Esophagus muscularis mucosa (tissue), 4 donors: ENCODE measurements at regions not wholly inside any gene's neighbourhood (a gene's known extent, or its start where the extent isn't known, plus 50 kb on each side); places are given as distances from the start of the nearest gene placed in this dataset.

Experiments used
- DNase-seq: peaks from one replicate; pipeline ENCODE4 v3.0.0-alpha.2; 2017; ENCODE audit errors: extremely low spot score
- H3K27ac ChIP-seq, 4 donors: fragments of 200-600 bp; sonication (generic); replicated peaks in 1 of 4; 1 replicate in 3 of 4; 2 replicates in 1 of 4; pipeline ENCODE4 v1.5.1; 2016 to 2019; ENCODE audit warnings: mild to moderate bottlenecking in 1 of 4
- H3K27me3 ChIP-seq, 4 donors: fragments of 200-600 bp; sonication (generic); one replicate each; pipeline versions ENCODE4 v1.5.1 to v1.6.0; 2016 to 2019
- H3K36me3 ChIP-seq, 4 donors: fragments of 200-600 bp; sonication (generic); one replicate each; pipeline ENCODE4 v1.5.1; 2016 to 2019
- H3K4me1 ChIP-seq, 4 donors: fragments of 200-600 bp; sonication (generic); one replicate each; pipeline ENCODE4 v1.5.1; 2016 to 2019
- H3K4me3 ChIP-seq, 4 donors: fragments of 200-600 bp; sonication (generic); 1 replicate in 2 of 4; 2 replicates in 2 of 4; pipeline ENCODE4 v1.5.1; 2016 to 2019; ENCODE audit warnings: mild to moderate bottlenecking in 4 of 4, moderate library complexity in 1 of 4
- H3K9me3 ChIP-seq, 4 donors: fragments of 200-600 bp; sonication (generic); 1 replicate in 3 of 4; 2 replicates in 1 of 4; pipeline ENCODE4 v1.5.1; 2016 to 2019
- CTCF ChIP-seq, 3 experiments: fragments of 200-600 bp in 2 of 3; fragments of 450-650 bp in 1 of 3; sonication (generic) in 2 of 3; IDR thresholded peaks; one replicate each; pipeline ENCODE4 v1.5.1; 2017 to 2019; ENCODE audit warnings: antibody characterized with exemption in 3 of 3, mild to moderate bottlenecking in 2 of 3, moderate library complexity in 1 of 3
- EP300 ChIP-seq: sonication (generic); formaldehyde crosslinking; IDR thresholded peaks from one replicate; pipeline ENCODE4 v1.6.1; 2017; ENCODE audit warnings: antibody characterized with exemption
- POLR2A ChIP-seq: fragments of 450-650 bp; IDR thresholded peaks from one replicate; pipeline ENCODE4 v1.6.1; 2017; ENCODE audit warnings: antibody characterized with exemption, moderate library complexity, mild to moderate bottlenecking, low read depth
- POLR2AphosphoS5 ChIP-seq, 2 donors: sonication (generic); formaldehyde crosslinking; IDR thresholded peaks; one replicate each; pipeline ENCODE4 v1.6.1; 2017; ENCODE audit warnings: antibody characterized with exemption in 2 of 2
- WGBS: methylation state at CpG from one replicate; pipeline ENCODE4 v1.1.5; 2018; 5-methylcytosine and 5-hydroxymethylcytosine counted together
- intact Hi-C: fragments of 100-400 bp; cut with DNase I; formaldehyde crosslinking; loops from one replicate; pipeline ENCODE4 v1.15.1; 2023

DNA sequence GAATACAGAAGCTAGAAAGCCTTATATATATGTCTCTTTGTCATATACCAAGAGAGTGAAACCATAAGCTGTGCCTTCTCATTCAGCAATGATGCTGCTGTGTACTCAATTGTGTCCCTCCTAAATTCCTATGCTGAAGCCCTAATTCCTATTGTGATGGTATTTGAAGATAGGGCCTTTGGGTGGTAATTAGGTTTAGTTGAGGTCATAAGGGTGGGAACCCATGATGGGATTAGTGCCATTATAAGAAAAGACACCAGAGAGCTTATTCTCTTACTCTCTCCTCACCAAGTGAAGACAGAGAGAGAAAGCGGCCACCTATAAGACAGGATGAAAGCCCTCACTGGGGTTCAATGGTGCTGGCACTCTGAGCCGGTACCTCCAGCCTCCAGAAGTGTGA, 1191.3 kb upstream of the TENM4 start:
- 92% methylated on average over 2 of the region's 2 CpGs for WGBS
- Histone ChIP-seq H3K27ac (no peak overlapping the region), H3K4me1 (no peaks in the 10 kb centered on the region), H3K36me3 (no peaks in the 10 kb centered on the region), H3K9me3 (no peaks in the 10 kb centered on the region), H3K4me3 (no peak overlapping the region), H3K27me3 (no peaks in the 10 kb centered on the region)
- TF ChIP-seq EP300 (no peak), POLR2A (no peak), CTCF (IDR thresholded peaks at IDR 0.05) (no peak), POLR2AphosphoS5 (IDR thresholded peaks at IDR 0.05) (no peak)
- DNase-seq = no peak
- intact Hi-C loops = no loop called here

GRCh38 chr11:80629466-80629865, 1188.6 kb upstream of the TENM4 start:
- H3K9me3 ChIP-seq = no peaks in the 10 kb centered on the region
- no peak overlapping the region for H3K4me3 ChIP-seq
- no peak for TF ChIP-seq EP300
- no peak for TF ChIP-seq CTCF (IDR thresholded peaks at IDR 0.05)
- no peak for TF ChIP-seq POLR2A
- no peak for TF ChIP-seq POLR2AphosphoS5 (IDR thresholded peaks at IDR 0.05)
- intact Hi-C loops = no loop called here
- 74% methylated on average over 2 of the region's 2 CpGs for WGBS
- no peak for DNase-seq
- no peaks in the 10 kb centered on the region for H3K27me3 ChIP-seq
- no peak overlapping the region for H3K27ac ChIP-seq
- H3K36me3 ChIP-seq = no peaks in the 10 kb centered on the region
- no peaks in the 10 kb centered on the region for H3K4me1 ChIP-seq

- 72% methylated on average over 1 of the region's 1 CpG for WGBS
- H3K9me3 ChIP-seq = no peaks in the 10 kb centered on the region
- no peak overlapping the region for H3K4me3 ChIP-seq
- H3K36me3 ChIP-seq = no peaks in the 10 kb centered on the region
- intact Hi-C loops = no loop called here
- no peak for DNase-seq
- H3K4me1 ChIP-seq = no peaks in the 10 kb centered on the region
- H3K27ac ChIP-seq = no peak overlapping the region
- TF ChIP-seq POLR2AphosphoS5 (IDR thresholded peaks at IDR 0.05) (no peak), EP300 (no peak), POLR2A (no peak), CTCF (IDR thresholded peaks at IDR 0.05) (no peak)
- H3K27me3 ChIP-seq = no peaks in the 10 kb centered on the region
Measured at GRCh38 chr11:80627364-80627763, 1186.5 kb upstream of the TENM4 start.

- no peaks in the 10 kb centered on the region for H3K27me3 ChIP-seq
- H3K9me3 ChIP-seq = no peaks in the 10 kb centered on the region
- no peak overlapping the region for H3K27ac ChIP-seq
- H3K36me3 ChIP-seq = no peaks in the 10 kb centered on the region
- no peak overlapping the region for H3K4me3 ChIP-seq
- TF ChIP-seq CTCF (IDR thresholded peaks at IDR 0.05) (no peak), POLR2AphosphoS5 (IDR thresholded peaks at IDR 0.05) (no peak), EP300 (no peak), POLR2A (no peak)
- intact Hi-C loops = no loop called here
- H3K4me1 ChIP-seq = no peaks in the 10 kb centered on the region
- no peak for DNase-seq
- 84% methylated on average over 4 of the region's 4 CpGs for WGBS
Measured at GRCh38 chr11:80626721-80627120, 1185.9 kb upstream of the TENM4 start.

DNA sequence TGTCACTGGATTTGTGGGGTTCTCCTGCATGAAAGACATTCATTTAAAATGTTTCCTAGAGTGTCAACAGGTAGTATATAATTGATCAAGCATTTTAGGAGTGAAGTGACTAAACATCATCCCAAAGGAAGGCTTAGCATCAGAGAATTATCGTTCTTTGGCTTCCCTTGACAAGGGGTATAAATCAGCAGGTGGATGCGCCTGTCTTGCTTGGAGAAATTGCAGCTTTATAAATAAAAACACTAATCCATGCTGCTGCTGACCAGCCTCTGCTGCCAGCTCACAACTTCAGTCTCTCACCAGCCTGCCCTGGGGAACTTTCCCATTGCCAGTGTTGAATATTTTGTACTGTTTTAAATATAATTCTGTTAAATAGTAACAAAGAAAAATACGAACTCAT, 1184.7 kb upstream of the TENM4 start:
- Histone ChIP-seq H3K4me1 (no peaks in the 10 kb centered on the region), H3K4me3 (no peak overlapping the region), H3K27me3 (no peaks in the 10 kb centered on the region), H3K36me3 (no peaks in the 10 kb centered on the region), H3K27ac (no peak overlapping the region), H3K9me3 (no peaks in the 10 kb centered on the region)
- DNase-seq = no peak
- TF ChIP-seq POLR2AphosphoS5 (IDR thresholded peaks at IDR 0.05) (no peak), POLR2A (no peak), CTCF (IDR thresholded peaks at IDR 0.05) (no peak), EP300 (no peak)
- 64% methylated on average over 3 of the region's 3 CpGs for WGBS
- intact Hi-C loops = no loop called here
